Activated CD4-positive, alpha-beta T cell treated with anti-CD3 and anti-CD28 coated beads for 36 hours (primary cell): ENCODE measurements at regions not wholly inside any gene's neighbourhood (a gene's known extent, or its start where the extent isn't known, plus 50 kb on each side); places are given as distances from the start of the nearest gene placed in this dataset.
A peak's percentile ranks its signal among the peaks of the same experiment; 100 is the strongest.
"Not testable (repeated sequence)": the region's sequence is repeated elsewhere in the genome, so short reads cannot be mapped to it uniquely, and the experiment has no call there.

ENCODE experiments used
- ATAC-seq: fragments of 200-7000 bp; cut with Tn5 transposase; one replicate; pipeline ENCODE4 v1.10.0; 2021; ENCODE audit warnings: mild to moderate bottlenecking, moderate library complexity
- CTCF ChIA-PET: fragments of 350-600 bp; sonication (Branson Sonifier 250); formaldehyde crosslinking; loops from one replicate; lab custom pipeline; 2021; ENCODE audit warnings: antibody characterized with exemption; lab: Charles Lee
- POLR2A ChIA-PET: fragments of 350-600 bp; sonication (Branson Sonifier 250); formaldehyde crosslinking; loops from one replicate; lab custom pipeline; 2021; ENCODE audit warnings: antibody characterized with exemption, inconsistent platforms; lab: Charles Lee
- DNase-seq: peaks from one replicate; pipeline ENCODE4 v3.0.0-alpha.2; 2020
- H3K27ac Mint-ChIP-seq: one replicate; pipeline ENCODE4 v1.8.0; 2021; ENCODE audit warnings: mixed read lengths
- H3K27me3 Mint-ChIP-seq: one replicate; pipeline ENCODE4 v1.8.0; 2021; ENCODE audit warnings: mixed read lengths
- H3K36me3 Mint-ChIP-seq: one replicate; pipeline ENCODE4 v1.8.0; 2021; ENCODE audit warnings: low read depth, mixed read lengths
- H3K4me1 Mint-ChIP-seq: one replicate; pipeline ENCODE4 v1.8.0; 2021; ENCODE audit warnings: mixed read lengths
- H3K4me3 Mint-ChIP-seq: one replicate; pipeline ENCODE4 v1.8.0; 2021; ENCODE audit warnings: mild to moderate bottlenecking, moderate library complexity, mixed read lengths
- H3K9me3 Mint-ChIP-seq: one replicate; pipeline ENCODE4 v1.8.0; 2021; ENCODE audit warnings: low read depth, mixed read lengths
- intact Hi-C, 2 experiments: fragments of 100-400 bp; cut with DNase I in 1 of 2; cut with micrococcal nuclease in 1 of 2; formaldehyde crosslinking; loops; one replicate each; pipeline versions ENCODE4 v1.14.2 to v1.15.1; 2022 to 2024; cut with DNase I, micrococcal nuclease

GRCh38 chr13:64525687-64526086 is 2704.4 kb downstream of the PCDH9 start:
- ChIA-PET POLR2A (no interaction called here), CTCF (interaction anchor here (0.6 kb wide), 1 partner anchor 1149 kb away, joined by 3 read pairs; no protein-coding TSS in a partner anchor)
- ATAC-seq: no peak
- Mint-ChIP-seq H3K27me3 (no peaks in the 10 kb centered on the region), H3K4me3 (no peak overlapping the region), H3K27ac (no peak overlapping the region), H3K36me3 (no peaks in the 10 kb centered on the region), H3K9me3 (peaks cover 7% of the 10 kb centered on the region), H3K4me1 (no peaks in the 10 kb centered on the region)
- DNase-seq: no peak
- intact Hi-C loops: no loop called here

DNA sequence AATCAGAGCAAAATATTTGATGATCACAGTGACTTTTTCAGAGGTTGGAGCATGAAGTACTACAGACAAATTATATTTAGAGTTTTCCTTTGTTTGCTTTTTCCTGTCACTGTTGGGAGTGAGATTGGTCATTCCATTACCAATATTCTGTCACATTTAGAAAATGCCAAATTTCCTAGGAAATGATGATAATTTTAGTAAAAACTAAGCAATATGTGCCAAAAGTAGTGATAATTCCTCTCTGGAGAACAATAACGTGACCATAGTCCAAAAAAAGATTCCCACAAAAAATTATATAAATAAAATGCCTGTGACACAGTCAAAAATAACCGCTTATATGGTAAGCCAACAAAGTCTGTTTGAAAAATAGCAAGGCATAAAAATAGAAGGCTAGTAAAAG is 2719.4 kb downstream of the PCDH9 start:
- POLR2A ChIA-PET: no interaction called here
- Mint-ChIP-seq H3K4me3 (no peak overlapping the region), H3K4me1 (no peaks in the 10 kb centered on the region), H3K27me3 (no peaks in the 10 kb centered on the region), H3K27ac (no peak overlapping the region), H3K9me3 (peaks cover 24% of the 10 kb centered on the region), H3K36me3 (no peaks in the 10 kb centered on the region)
- ATAC-seq (no peak), DNase-seq (no peak)
- CTCF ChIA-PET: no interaction called here
- intact Hi-C loops: no loop called here

- no peak for DNase-seq
- ChIA-PET CTCF (no interaction called here), POLR2A (no interaction called here)
- no peak for ATAC-seq
- H3K27ac Mint-ChIP-seq: no peak overlapping the region
- peaks cover 21% of the 10 kb centered on the region for H3K9me3 Mint-ChIP-seq
- H3K27me3 Mint-ChIP-seq: no peaks in the 10 kb centered on the region
- H3K36me3 Mint-ChIP-seq: no peaks in the 10 kb centered on the region
- H3K4me1 Mint-ChIP-seq: no peaks in the 10 kb centered on the region
- H3K4me3 Mint-ChIP-seq: no peak overlapping the region
- intact Hi-C loops: no loop called here
These were observed 2723.9 kb downstream of the PCDH9 start for GRCh38 chr13:64506246-64506645.

- Mint-ChIP-seq H3K9me3 (peaks cover 21% of the 10 kb centered on the region), H3K4me1 (no peaks in the 10 kb centered on the region), H3K36me3 (no peaks in the 10 kb centered on the region), H3K27ac (no peak overlapping the region), H3K27me3 (no peaks in the 10 kb centered on the region), H3K4me3 (no peak overlapping the region)
- intact Hi-C loops: no loop called here
- DNase-seq (no peak), ATAC-seq (peak; percentile 47)
- ChIA-PET CTCF (no interaction called here), POLR2A (no interaction called here)
These were observed 2724.7 kb downstream of the PCDH9 start for GRCh38 chr13:64505336-64505910.

DNA sequence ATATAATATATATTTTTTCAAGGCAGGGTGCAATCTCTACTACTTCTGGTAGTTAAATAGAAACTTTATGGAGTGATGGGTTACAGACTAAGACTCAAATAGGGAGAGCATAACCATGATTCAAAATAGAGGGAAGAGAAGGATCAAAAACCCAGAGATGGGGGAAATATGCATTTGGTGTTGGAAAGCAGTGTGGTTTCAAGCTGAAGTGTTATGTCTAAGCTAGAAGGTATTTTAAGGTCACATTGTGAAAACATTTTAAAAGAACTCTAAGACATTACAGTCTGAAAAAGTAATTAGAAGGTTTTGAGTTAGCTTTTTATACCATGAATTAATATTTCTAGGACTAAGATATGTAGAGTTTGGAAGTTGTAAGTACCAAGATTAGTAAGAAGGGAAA is 2741.4 kb downstream of the PCDH9 start:
- no peaks in the 10 kb centered on the region for H3K4me1 Mint-ChIP-seq
- ChIA-PET CTCF (no interaction called here), POLR2A (no interaction called here)
- ATAC-seq (no peak), DNase-seq (no peak)
- H3K27ac Mint-ChIP-seq: no peak overlapping the region
- intact Hi-C loops: no loop called here
- peaks cover 9% of the 10 kb centered on the region for H3K9me3 Mint-ChIP-seq
- no peak overlapping the region for H3K4me3 Mint-ChIP-seq
- H3K27me3 Mint-ChIP-seq: no peaks in the 10 kb centered on the region
- H3K36me3 Mint-ChIP-seq: no peaks in the 10 kb centered on the region

GRCh38 chr13:64482373-64482772 is 2747.8 kb downstream of the PCDH9 start:
- ATAC-seq (no peak), DNase-seq (no peak)
- no peaks in the 10 kb centered on the region for H3K36me3 Mint-ChIP-seq
- no peaks in the 10 kb centered on the region for H3K4me1 Mint-ChIP-seq
- H3K27me3 Mint-ChIP-seq: no peaks in the 10 kb centered on the region
- ChIA-PET CTCF (no interaction called here), POLR2A (no interaction called here)
- H3K9me3 Mint-ChIP-seq: peaks cover 7% of the 10 kb centered on the region
- no peak overlapping the region for H3K4me3 Mint-ChIP-seq
- no peak overlapping the region for H3K27ac Mint-ChIP-seq
- intact Hi-C loops: no loop called here

DNA sequence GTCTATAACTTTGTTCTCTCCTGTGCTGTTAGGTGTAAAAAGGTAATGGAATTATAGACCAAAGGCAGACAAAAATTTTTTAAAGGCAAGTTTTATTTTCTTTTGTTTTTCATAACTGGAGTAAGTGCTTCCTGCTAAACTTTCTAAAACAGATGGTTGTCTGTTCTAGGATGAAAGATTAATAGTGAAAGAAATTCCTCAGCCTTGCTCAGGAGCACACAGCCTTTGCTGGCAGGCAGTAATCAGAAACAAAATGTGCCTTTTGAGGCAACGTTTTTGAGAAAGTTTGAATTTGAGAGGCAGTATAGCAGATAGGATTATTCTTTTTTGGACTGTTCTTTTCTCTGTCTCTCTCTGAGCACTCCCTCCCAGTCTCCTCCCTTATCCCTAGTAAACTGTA is 2749.5 kb downstream of the PCDH9 start:
- no peak for ATAC-seq
- H3K9me3 Mint-ChIP-seq: peaks cover 11% of the 10 kb centered on the region
- H3K36me3 Mint-ChIP-seq: no peaks in the 10 kb centered on the region
- no peak overlapping the region for H3K4me3 Mint-ChIP-seq
- H3K4me1 Mint-ChIP-seq: no peaks in the 10 kb centered on the region
- intact Hi-C loops: no loop called here
- CTCF ChIA-PET: no interaction called here
- no peak overlapping the region for H3K27ac Mint-ChIP-seq
- POLR2A ChIA-PET: no interaction called here
- no peaks in the 10 kb centered on the region for H3K27me3 Mint-ChIP-seq
- DNase-seq: no peak

DNA sequence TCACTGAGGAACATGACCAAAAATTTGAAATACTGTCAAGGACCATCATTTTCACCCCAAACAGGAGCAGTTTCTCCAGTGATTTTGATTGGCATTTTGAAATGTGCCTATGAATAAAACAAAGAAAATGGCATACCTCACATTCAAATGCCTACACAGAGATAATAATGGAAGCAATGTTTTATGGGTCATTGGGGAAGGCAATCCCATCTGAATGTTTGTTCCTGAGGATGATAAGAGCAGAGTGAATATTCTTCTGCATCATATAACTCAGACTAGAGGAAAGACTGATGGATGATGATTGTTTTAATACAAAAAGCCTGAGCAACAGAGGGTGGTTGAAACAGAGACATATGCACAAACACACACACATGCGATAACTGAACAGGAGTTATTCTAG is 2749.9 kb downstream of the PCDH9 start:
- ChIA-PET POLR2A (no interaction called here), CTCF (no interaction called here)
- ATAC-seq (no peak), DNase-seq (no peak)
- Mint-ChIP-seq H3K36me3 (no peaks in the 10 kb centered on the region), H3K27me3 (no peaks in the 10 kb centered on the region), H3K27ac (no peak overlapping the region), H3K4me3 (no peak overlapping the region), H3K9me3 (peaks cover 16% of the 10 kb centered on the region), H3K4me1 (no peaks in the 10 kb centered on the region)
- intact Hi-C loops: no loop called here

DNA sequence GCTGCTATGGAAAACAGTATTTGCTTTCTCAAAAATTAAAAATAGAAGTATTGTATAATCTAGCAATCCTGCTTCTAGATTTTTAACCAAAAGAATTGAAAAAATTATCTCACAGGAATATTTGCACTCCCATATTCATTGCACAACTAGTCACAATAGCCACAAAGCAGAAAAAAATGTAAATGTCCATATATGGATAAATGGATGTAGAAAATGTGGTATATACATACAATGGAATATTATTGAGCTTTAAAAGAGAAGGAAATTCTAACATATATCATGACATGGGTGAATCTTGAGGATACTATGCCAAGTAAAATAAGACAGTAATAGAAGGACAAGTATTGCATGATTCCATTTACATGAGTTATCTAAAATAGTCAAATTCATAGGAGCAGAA is 2753.0 kb downstream of the PCDH9 start:
- ChIA-PET POLR2A (no interaction called here), CTCF (no interaction called here)
- H3K27ac Mint-ChIP-seq: no peak overlapping the region
- DNase-seq (no peak), ATAC-seq (no peak)
- no peaks in the 10 kb centered on the region for H3K4me1 Mint-ChIP-seq
- no peaks in the 10 kb centered on the region for H3K27me3 Mint-ChIP-seq
- H3K36me3 Mint-ChIP-seq: no peaks in the 10 kb centered on the region
- H3K4me3 Mint-ChIP-seq: no peak overlapping the region
- intact Hi-C loops: no loop called here
- peaks cover 12% of the 10 kb centered on the region for H3K9me3 Mint-ChIP-seq

DNA sequence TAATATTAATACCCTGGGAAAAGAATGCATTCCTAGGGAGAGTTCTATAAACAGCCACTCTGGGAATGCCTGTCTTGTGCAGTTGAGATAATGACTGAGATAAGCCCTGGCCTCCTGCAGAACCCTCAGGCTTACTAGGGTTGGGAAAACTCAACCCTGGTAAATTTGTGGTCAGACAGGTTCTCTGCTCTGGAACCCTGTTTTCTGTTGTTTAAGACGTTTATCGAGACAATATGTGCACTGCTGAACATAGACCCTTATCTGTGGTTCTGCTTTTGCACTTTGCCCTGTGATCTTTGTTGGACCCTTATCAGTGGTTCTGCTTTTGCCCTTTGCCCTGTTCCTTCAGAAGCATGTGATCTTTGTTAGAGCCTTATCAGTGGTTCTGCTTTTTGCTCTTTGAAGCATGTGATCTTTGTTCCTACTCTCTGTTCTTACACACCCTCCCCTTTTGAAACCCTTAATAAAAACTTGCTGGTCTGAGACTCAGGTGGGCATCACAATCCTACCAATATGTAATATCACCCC is 2754.0 kb downstream of the PCDH9 start:
- H3K4me1 Mint-ChIP-seq, intact Hi-C loops, ATAC-seq, H3K36me3 Mint-ChIP-seq, CTCF ChIA-PET, H3K27ac Mint-ChIP-seq, DNase-seq, H3K4me3 Mint-ChIP-seq, H3K27me3 Mint-ChIP-seq, POLR2A ChIA-PET: not testable (repeated sequence)
- peaks cover 12% of the 10 kb centered on the region for H3K9me3 Mint-ChIP-seq

GRCh38 chr13:64471916-64472315 is 2758.2 kb downstream of the PCDH9 start:
- POLR2A ChIA-PET: no interaction called here
- Mint-ChIP-seq H3K27me3 (no peaks in the 10 kb centered on the region), H3K4me1 (no peaks in the 10 kb centered on the region), H3K4me3 (no peak overlapping the region), H3K27ac (no peak overlapping the region), H3K36me3 (no peaks in the 10 kb centered on the region), H3K9me3 (peaks cover 9% of the 10 kb centered on the region)
- CTCF ChIA-PET: no interaction called here
- ATAC-seq (no peak), DNase-seq (no peak)
- intact Hi-C loops: no loop called here

DNA sequence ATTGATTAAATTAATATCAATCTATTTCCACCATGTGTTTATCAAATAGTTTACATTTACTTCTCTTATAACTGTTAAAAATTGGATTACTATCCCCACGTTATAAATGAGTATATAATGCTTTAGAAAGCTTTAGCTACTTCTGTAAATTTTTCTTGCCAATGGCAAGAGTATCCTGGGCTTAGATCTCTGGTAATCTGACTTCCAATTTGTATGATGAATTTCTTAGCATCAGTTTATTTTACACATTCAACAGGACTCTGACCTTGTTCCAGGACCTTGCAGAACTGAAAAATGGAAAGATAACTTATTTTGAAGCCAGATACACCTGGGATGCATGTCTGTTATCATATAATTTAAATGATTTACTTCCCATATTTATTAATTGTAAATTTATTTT is 2759.4 kb downstream of the PCDH9 start:
- DNase-seq (no peak), ATAC-seq (no peak)
- Mint-ChIP-seq H3K36me3 (no peaks in the 10 kb centered on the region), H3K4me3 (no peak overlapping the region), H3K27me3 (no peaks in the 10 kb centered on the region), H3K27ac (no peak overlapping the region), H3K4me1 (no peaks in the 10 kb centered on the region), H3K9me3 (peaks cover 9% of the 10 kb centered on the region)
- CTCF ChIA-PET: no interaction called here
- intact Hi-C loops: no loop called here
- POLR2A ChIA-PET: no interaction called here
